PC-3 (cell line): ENCODE measurements at regions not wholly inside any gene's neighbourhood (a gene's known extent, or its start where the extent isn't known, plus 50 kb on each side); places are given as distances from the start of the nearest gene placed in this dataset.

Experiments
- CTCF ChIP-seq: fragments of 300-600 bp; sonication (generic); conservative IDR thresholded peaks from 2 replicates; pipeline ENCODE4 v1.5.1; 2017; ENCODE audit warnings: antibody characterized with exemption, low read depth, mild to moderate bottlenecking, low read length
- EZH2 ChIP-seq: fragments of 300-600 bp; sonication (generic); IDR thresholded peaks from one replicate; pipeline ENCODE4 v1.6.1; 2017; ENCODE audit warnings: antibody characterized with exemption, mild to moderate bottlenecking, low read length; ENCODE audit not compliant: unreplicated experiment
- EZH2phosphoT487 ChIP-seq: fragments of 300-600 bp; sonication (generic); IDR thresholded peaks from 2 replicates; pipeline ENCODE4 v1.6.1; 2018; ENCODE audit warnings: mild to moderate bottlenecking, antibody characterized with exemption, low read length, borderline replicate concordance

- TF ChIP-seq CTCF (no peak), EZH2 (no peak), EZH2phosphoT487 (no peak)
Observed at GRCh38 chr7:28266402-28266801, 85.8 kb upstream of the JAZF1 start.
